GM12873 (cell line): ENCODE measurements at regions not wholly inside any gene's neighbourhood (a gene's known extent, or its start where the extent isn't known, plus 50 kb on each side); places are given as distances from the start of the nearest gene placed in this dataset.

Source experiments
- CTCF ChIP-seq: IDR thresholded peaks from 2 replicates; pipeline ENCODE4 v1.5.1; 2012; ENCODE audit warnings: low read depth, mild to moderate bottlenecking, moderate library complexity, low read length, control low read depth; ENCODE audit not compliant: insufficient read depth; ENCODE audit errors: missing control alignments

- no peak for TF ChIP-seq CTCF
Measured at GRCh38 chr3:4195006-4195405, 108.2 kb upstream of the SETMAR start.

GRCh38 chr3:4196506-4197147 lies 106.5 kb upstream of the SETMAR start:
- no peak for TF ChIP-seq CTCF

- TF ChIP-seq CTCF: no peak
Measured at GRCh38 chr3:4197670-4198069, 105.5 kb upstream of the SETMAR start.

- TF ChIP-seq CTCF: no peak
Measured at GRCh38 chr3:4198491-4198890, 104.7 kb upstream of the SETMAR start.

GRCh38 chr3:4207672-4208071 lies 95.5 kb upstream of the SETMAR start:
- TF ChIP-seq CTCF: no peak

GRCh38 chr3:4208556-4208955 lies 94.6 kb upstream of the SETMAR start:
- TF ChIP-seq CTCF: no peak

GRCh38 chr3:4211610-4212009 lies 91.6 kb upstream of the SETMAR start:
- TF ChIP-seq CTCF: no peak
